ENCODE measurements at regions not wholly inside any gene's neighbourhood (a gene's known extent, or its start where the extent isn't known, plus 50 kb on each side); places are given as distances from the start of the nearest gene placed in this dataset.

- peaks cover 13% of the 10 kb centered on the region; the same call in 1 of the 2 replicates for H3K27me3 ChIP-seq (ENCODE audit: insufficient read depth, low read length)
- no peak for ATAC-seq
- no peaks in the 10 kb centered on the region for H4K20me1 ChIP-seq (ENCODE audit: insufficient read depth)
- RAD21 ChIA-PET (ENCODE audit: low non-redundant PET in 1 of 2, low total read pairs in 2 of 2, uncharacterized antibody in 2 of 2, unreplicated experiment in 2 of 2): no interaction called here
- H3K4me1 ChIP-seq (ENCODE audit: control insufficient read depth in 1 of 2, insufficient read depth in 2 of 2, low read length in 2 of 2): peaks cover 4 to 10% of the 10 kb centered on the region in 2 experiments; a peak in 2 of 4 replicates
- intact Hi-C loops (cut with micrococcal nuclease): no loop called here
- H3K27ac ChIP-seq (ENCODE audit: low read depth, low read length): no peak overlapping the region
- CTCF ChIA-PET: no interaction called here
- H3K4me2 ChIP-seq (ENCODE audit: low read length): no peak overlapping the region
- H2AFZ ChIP-seq (ENCODE audit: low read depth, low read length, poor library complexity, severe bottlenecking): no peak overlapping the region
- H3K4me3 ChIP-seq (replicated peaks in 1 of 2; ENCODE audit: low read depth in 1 of 2, low read length in 2 of 2): no peak overlapping the region
- TF ChIP-seq REST (IDR thresholded peaks at IDR 0.05; ENCODE audit: low read depth): no peak
- TF ChIP-seq POLR2AphosphoS5 (IDR thresholded peaks at IDR 0.05; ENCODE audit: low read depth, low read length): no peak
- TF ChIP-seq MAX (IDR thresholded peaks at IDR 0.05): no peak
- no peak for TF ChIP-seq ELF1 (IDR thresholded peaks at IDR 0.05; ENCODE audit: borderline replicate concordance, low read depth)
- no peak for TF ChIP-seq POLR2A (IDR thresholded peaks at IDR 0.05; ENCODE audit: borderline replicate concordance, extremely low read depth, insufficient read depth, insufficient read length)
- TF ChIP-seq JUND (IDR thresholded peaks at IDR 0.05): no peak
- no peak for TF ChIP-seq EZH2 (IDR thresholded peaks at IDR 0.05)
- TF ChIP-seq RAD21 (IDR thresholded peaks at IDR 0.05; ENCODE audit: low read depth): no peak
- no peak for TF ChIP-seq EZH2phosphoT487 (IDR thresholded peaks at IDR 0.05; ENCODE audit: borderline replicate concordance)
- TF ChIP-seq ZNF274 (IDR thresholded peaks at IDR 0.05; ENCODE audit: low read depth, low read length): no peak
- no peak for TF ChIP-seq SP1 (IDR thresholded peaks at IDR 0.05; ENCODE audit: low read depth)
- no peak for DNase-seq (ENCODE audit: low read depth, low spot score)
- BruUV-seq (replicated peaks): no TSS peak
- H3K79me2 ChIP-seq (ENCODE audit: insufficient read depth, low read length): no peaks in the 10 kb centered on the region
- no peak overlapping the region for H3K9ac ChIP-seq (ENCODE audit: low read length)
- POLR2A ChIA-PET: no interaction called here
- no peaks in the 10 kb centered on the region for H3K9me2 ChIP-seq (ENCODE audit: insufficient read depth)
- no peaks in the 10 kb centered on the region for H3K9me3 ChIP-seq (ENCODE audit: control insufficient read depth in 1 of 2, insufficient read depth in 1 of 2, low read depth in 1 of 2, low read length in 2 of 2)
- no peaks in the 10 kb centered on the region for H3K36me3 ChIP-seq (ENCODE audit: control insufficient read depth in 1 of 2, insufficient read depth in 2 of 2, low read length in 2 of 2)
Measured at GRCh38 chr14:22291406-22291805, 297.6 kb downstream of the DAD1 start.
